ENCODE measurements at regions not wholly inside any gene's neighbourhood (a gene's known extent, or its start where the extent isn't known, plus 50 kb on each side); places are given as distances from the start of the nearest gene placed in this dataset.
"Not testable (repeated sequence)": the region's sequence is repeated elsewhere in the genome, so short reads cannot be mapped to it uniquely, and the experiment has no call there.

GRCh38 chr10:33697016-33697415 lies 362.5 kb upstream of the NRP1 start:
- no peak for DNase-seq (ENCODE audit: low read depth in 1 of 2, low spot score in 1 of 2)
- no peak overlapping the region for H3K4me3 ChIP-seq (replicated peaks; ENCODE audit: insufficient read depth, low read length)
- H3K27me3 ChIP-seq (ENCODE audit: insufficient read depth, poor library complexity, severe bottlenecking): no peaks in the 10 kb centered on the region
- H3K27ac ChIP-seq (replicated peaks): no peak overlapping the region
- TF ChIP-seq GABPA (IDR thresholded peaks at IDR 0.05; ENCODE audit: low read depth): no peak
- TF ChIP-seq CTCF (IDR thresholded peaks at IDR 0.05; ENCODE audit: insufficient read depth, low read length): no peak
- TF ChIP-seq REST (IDR thresholded peaks at IDR 0.05; ENCODE audit: insufficient replicate concordance, low read depth): no peak
- TF ChIP-seq POLR2AphosphoS5 (IDR thresholded peaks at IDR 0.05; ENCODE audit: low read depth): no peak
- no peak for TF ChIP-seq SPI1 (IDR thresholded peaks at IDR 0.05; ENCODE audit: borderline replicate concordance, low read depth)

GRCh38 chr10:33695536-33695935 lies 361.1 kb upstream of the NRP1 start:
- no peaks in the 10 kb centered on the region for H3K27me3 ChIP-seq (ENCODE audit: insufficient read depth, poor library complexity, severe bottlenecking)
- no peak for DNase-seq (ENCODE audit: low read depth in 1 of 2, low spot score in 1 of 2)
- no peak overlapping the region for H3K4me3 ChIP-seq (replicated peaks; ENCODE audit: insufficient read depth, low read length)
- H3K27ac ChIP-seq (replicated peaks): no peak overlapping the region
- TF ChIP-seq POLR2AphosphoS5 (IDR thresholded peaks at IDR 0.05; ENCODE audit: low read depth) (no peak), REST (IDR thresholded peaks at IDR 0.05; ENCODE audit: insufficient replicate concordance, low read depth) (no peak), SPI1 (IDR thresholded peaks at IDR 0.05; ENCODE audit: borderline replicate concordance, low read depth) (no peak), CTCF (IDR thresholded peaks at IDR 0.05; ENCODE audit: insufficient read depth, low read length) (no peak), GABPA (IDR thresholded peaks at IDR 0.05; ENCODE audit: low read depth) (no peak)

- H3K4me3 ChIP-seq (replicated peaks; ENCODE audit: insufficient read depth, low read length); H3K27me3 ChIP-seq (ENCODE audit: insufficient read depth, poor library complexity, severe bottlenecking); DNase-seq (ENCODE audit: low read depth in 1 of 2, low spot score in 1 of 2); H3K27ac ChIP-seq (replicated peaks): not testable (repeated sequence)
Observed at GRCh38 chr10:33690536-33690935, 356.1 kb upstream of the NRP1 start.

GRCh38 chr10:33688506-33688905 lies 354.0 kb upstream of the NRP1 start:
- no peak for TF ChIP-seq SPI1 (IDR thresholded peaks at IDR 0.05; ENCODE audit: borderline replicate concordance, low read depth)
- TF ChIP-seq GABPA (IDR thresholded peaks at IDR 0.05; ENCODE audit: low read depth): no peak
- no peak for TF ChIP-seq REST (IDR thresholded peaks at IDR 0.05; ENCODE audit: insufficient replicate concordance, low read depth)
- TF ChIP-seq POLR2AphosphoS5 (IDR thresholded peaks at IDR 0.05; ENCODE audit: low read depth): no peak
- no peak for TF ChIP-seq CTCF (IDR thresholded peaks at IDR 0.05; ENCODE audit: insufficient read depth, low read length)
- no peak for DNase-seq (ENCODE audit: low read depth in 1 of 2, low spot score in 1 of 2)
- Histone ChIP-seq H3K27me3 (ENCODE audit: insufficient read depth, poor library complexity, severe bottlenecking) (no peaks in the 10 kb centered on the region), H3K4me3 (replicated peaks; ENCODE audit: insufficient read depth, low read length) (no peak overlapping the region), H3K27ac (replicated peaks) (no peak overlapping the region)

Data from HL-60 (cell line).